HG03095 (cell line): ENCODE measurements at regions not wholly inside any gene's neighbourhood (a gene's known extent, or its start where the extent isn't known, plus 50 kb on each side); places are given as distances from the start of the nearest gene placed in this dataset.

ENCODE experiments used
- ATAC-seq: cut with Tn5 transposase; IDR thresholded peaks from one replicate; pipeline ENCODE4 v1.9.1; 2021; ENCODE audit warnings: moderate library complexity; ENCODE audit not compliant: unreplicated experiment

DNA sequence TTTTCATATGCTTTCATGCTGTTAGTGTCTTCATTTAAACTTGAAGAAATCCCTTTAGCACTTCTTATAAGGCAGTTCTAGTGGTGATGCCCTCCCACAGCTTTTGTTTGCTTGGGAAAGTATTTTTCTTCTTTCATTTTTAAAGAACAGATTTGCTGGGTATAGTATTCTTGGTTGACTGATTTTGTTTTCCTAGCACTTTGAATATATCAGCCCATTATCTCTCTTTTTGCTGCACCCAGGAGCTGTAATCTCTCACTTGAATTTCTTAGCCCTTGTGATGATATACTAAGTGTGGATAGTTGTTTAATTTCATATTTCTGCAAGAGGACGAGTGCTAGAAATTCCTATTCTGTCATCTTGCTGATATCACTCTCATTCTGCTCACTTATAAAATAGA, 283.7 kb downstream of the GPAT3 start:
- no peak for ATAC-seq

GRCh38 chr4:83810428-83810827, 274.5 kb downstream of the GPAT3 start:
- ATAC-seq = no peak

GRCh38 chr4:83809581-83809980, 273.7 kb downstream of the GPAT3 start:
- no peak for ATAC-seq

DNA sequence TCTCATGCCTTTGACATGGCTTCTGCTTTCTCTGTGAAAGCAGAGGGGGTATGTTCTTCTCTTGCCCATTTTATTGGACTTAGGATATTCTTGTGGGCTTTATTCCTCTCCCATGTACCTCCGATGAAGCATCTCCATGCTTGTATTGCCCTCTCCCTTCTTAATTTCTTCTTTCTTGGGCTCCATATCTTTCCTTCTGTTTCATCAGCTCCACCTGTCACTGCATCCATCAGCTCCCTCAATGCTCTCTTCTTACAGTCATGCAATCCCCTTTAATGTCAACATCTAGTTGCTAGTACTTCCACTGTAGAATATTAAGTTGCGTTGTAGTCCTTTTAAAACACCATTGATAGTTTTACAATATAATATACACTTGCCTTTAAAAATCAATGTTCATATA, 257.6 kb downstream of the GPAT3 start:
- ATAC-seq = no peak

DNA sequence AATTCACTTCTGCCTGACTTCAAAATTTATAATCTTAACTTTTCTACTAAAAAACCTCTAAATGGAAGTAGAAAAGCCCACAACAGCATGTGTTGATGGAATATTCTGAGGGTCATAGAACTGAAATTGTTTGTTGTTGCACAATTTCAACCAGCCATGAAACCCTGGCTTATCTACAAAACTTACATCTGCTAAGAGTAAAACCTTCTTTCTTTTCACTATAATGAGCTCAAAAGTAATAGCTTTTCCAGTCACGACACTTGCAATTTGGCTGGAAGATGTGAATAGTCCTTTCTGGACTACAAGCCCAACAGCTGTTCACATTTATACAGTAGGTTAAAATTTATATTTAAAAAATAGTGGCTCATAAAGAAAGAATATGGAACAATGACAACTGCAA, 250.0 kb downstream of the GPAT3 start:
- no peak for ATAC-seq

- no peak for ATAC-seq
Observed at GRCh38 chr4:83783215-83783614, 247.3 kb downstream of the GPAT3 start.

DNA sequence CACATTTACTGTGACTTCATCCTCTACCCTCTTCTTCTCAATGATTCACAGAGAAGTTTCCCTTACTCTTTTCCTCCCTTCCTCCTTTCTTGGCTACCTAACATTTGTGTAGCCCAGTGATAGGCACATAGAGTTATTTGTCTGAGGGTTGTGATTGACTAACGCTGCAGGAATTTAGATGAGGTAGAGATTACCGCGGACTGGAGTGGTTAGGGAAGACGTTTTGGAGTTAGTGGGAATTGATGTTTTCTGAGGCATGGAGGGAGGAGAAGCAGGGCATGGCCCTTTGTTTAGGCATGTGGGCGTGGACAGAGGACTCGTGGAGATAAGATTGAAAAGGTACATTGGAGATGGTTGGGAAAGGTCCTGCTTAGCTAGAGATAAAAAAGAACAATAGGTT, 246.7 kb downstream of the GPAT3 start:
- no peak for ATAC-seq

- ATAC-seq = no peak
Observed at GRCh38 chr4:83781434-83781833, 245.5 kb downstream of the GPAT3 start.

- ATAC-seq = no peak
Observed at GRCh38 chr4:83780053-83780733, 244.3 kb downstream of the GPAT3 start.

DNA sequence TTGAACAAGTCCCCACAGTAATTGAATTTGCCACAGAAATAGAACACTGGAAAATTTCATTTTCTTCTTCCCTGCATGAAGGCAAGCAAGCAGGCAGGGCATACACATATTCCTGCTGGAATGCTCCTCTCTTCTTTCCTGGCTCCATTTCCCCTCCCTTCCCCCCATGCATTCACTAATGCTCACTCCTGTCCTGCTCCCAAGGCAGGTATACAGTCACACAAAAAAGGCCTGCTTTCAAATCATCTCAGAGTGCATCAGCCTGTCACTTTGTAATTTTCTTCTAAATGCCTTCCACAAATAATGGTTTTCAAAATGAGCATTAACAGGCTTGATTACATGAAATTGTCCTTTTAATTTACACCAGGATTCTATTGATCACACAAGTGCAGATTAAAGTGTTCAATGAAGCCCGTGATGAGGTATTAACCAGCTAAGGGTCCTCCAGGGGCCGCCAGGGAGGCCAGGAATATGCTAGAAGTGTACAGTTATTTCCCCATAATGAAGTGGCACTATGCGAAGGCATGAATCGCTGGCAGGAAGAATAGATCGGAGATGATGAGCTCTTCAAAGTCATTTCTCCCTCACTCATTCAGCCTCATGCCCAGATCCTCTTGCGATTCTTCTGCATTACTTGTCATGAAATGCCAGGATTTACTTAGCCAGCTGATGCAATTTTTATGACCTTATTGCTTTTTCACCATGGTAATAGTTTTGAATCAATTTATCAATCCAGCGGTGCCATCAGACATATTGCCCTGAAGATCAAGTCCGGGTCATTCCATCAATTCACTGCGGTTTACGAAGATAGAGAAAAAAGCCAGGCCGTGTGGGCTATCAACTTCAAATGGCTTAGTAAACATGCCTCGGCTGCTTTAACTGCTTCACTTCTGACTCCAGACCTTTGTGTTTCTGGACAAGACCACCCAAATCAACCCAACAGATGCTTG, 243.5 kb downstream of the GPAT3 start:
- ATAC-seq = no peak

DNA sequence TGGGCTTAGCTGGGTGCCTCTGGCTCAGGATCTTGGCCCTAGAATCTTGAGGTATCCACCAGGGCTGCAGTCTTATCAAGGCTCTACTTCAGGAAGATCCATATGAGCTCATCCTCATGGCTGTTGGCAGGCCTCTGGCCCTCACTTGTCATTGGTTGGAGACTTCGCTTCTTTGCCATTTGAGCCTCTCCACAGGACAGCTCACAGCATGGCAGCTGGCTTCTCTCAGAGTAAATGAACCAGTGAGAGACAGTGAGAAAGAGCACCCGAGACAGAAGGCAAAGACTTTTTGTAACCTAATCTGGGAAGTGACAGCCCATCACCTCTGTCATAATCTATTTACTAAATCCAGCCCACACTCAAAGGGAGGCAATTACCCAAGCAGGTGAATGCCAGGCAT, 236.8 kb downstream of the GPAT3 start:
- no peak for ATAC-seq

GRCh38 chr4:83771113-83771705, 235.3 kb downstream of the GPAT3 start:
- ATAC-seq = no peak

DNA sequence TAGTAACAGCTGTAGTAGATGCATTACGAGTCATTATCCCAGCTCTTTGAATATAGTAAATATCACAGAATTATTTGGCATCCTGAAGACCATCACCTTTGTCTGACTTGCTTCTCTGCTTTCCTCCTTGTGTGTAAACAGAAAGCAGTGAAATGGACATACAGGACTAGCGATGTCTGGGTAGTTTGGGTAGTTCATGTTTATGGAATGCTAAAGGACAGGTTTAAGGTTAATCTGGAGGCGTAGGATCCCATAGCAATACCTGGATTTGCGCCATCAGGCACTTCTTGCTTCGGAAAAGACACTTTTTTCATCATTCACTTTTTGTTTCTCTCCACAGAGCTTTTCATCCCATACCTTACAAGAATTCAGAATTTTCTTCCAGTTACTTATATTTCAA, 232.2 kb downstream of the GPAT3 start:
- no peak for ATAC-seq

DNA sequence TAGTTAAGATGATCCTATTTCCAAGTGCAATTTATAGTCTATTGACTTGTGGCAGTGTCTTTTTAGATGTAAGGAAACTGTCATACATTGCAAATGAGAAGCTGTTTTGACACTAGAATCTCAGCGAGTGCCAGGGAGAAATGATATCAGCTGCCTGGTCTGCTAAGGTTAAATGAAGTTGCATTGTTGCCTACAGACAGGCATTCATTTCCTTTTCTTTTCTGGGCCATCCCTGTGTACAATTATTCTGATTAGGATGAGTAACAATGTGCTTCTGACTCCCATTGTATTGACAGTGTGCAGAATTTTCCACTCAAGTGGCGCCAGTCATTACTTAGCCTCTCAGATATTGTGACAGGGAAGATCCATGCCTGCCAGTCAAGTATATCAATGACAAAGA, 231.2 kb downstream of the GPAT3 start:
- ATAC-seq = no peak

DNA sequence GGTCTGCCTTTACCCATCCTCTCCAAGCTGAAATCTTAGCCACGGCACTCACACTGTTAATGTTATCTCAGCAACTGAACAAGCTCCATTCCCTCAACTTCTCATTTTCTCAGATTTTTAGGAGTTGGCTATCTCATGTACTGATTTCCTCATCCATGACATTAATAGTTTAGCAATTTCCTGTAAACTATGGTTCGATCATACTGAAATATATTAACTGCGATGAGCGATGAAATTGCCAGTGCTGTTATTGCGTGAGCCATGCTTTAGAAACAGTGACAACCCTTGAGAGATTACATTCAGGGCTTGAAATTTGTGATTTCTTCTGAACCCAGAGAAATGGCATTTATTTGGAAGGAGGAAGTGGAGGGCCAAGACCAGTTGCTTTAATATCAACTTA, 223.7 kb downstream of the GPAT3 start:
- no peak for ATAC-seq

- ATAC-seq = no peak
Observed at GRCh38 chr4:83758285-83758684, 222.4 kb downstream of the GPAT3 start.

GRCh38 chr4:83757121-83757621, 221.3 kb downstream of the GPAT3 start:
- no peak for ATAC-seq

DNA sequence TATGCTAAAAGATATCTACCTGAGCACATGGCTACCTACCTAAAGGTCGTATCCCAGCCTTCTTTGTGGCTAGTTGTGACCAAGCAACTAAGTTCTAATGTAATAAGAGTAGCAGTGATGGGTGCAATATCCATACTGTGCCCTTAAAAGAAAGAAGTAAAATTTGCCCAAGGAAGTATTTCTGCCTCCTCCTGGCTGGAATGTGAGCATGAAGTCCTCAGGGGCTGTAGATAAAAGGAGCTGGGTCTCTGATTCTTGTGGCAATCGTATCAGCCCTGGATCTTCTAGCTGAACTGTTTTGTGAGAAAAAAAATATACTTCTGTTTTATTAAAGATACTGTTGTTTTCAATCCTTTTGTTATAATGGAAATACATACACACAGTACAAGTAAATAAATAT, 217.4 kb downstream of the GPAT3 start:
- ATAC-seq = no peak

- no peak for ATAC-seq
Observed at GRCh38 chr4:83751336-83751949, 215.5 kb downstream of the GPAT3 start.

- no peak for ATAC-seq
Observed at GRCh38 chr4:83748711-83749110, 212.8 kb downstream of the GPAT3 start.

GRCh38 chr4:83738895-83739294, 203.0 kb downstream of the GPAT3 start:
- no peak for ATAC-seq
